ENCODE measurements at regions not wholly inside any gene's neighbourhood (a gene's known extent, or its start where the extent isn't known, plus 50 kb on each side); places are given as distances from the start of the nearest gene placed in this dataset.
"Not testable (repeated sequence)": the region's sequence is repeated elsewhere in the genome, so short reads cannot be mapped to it uniquely, and the experiment has no call there.

DNA sequence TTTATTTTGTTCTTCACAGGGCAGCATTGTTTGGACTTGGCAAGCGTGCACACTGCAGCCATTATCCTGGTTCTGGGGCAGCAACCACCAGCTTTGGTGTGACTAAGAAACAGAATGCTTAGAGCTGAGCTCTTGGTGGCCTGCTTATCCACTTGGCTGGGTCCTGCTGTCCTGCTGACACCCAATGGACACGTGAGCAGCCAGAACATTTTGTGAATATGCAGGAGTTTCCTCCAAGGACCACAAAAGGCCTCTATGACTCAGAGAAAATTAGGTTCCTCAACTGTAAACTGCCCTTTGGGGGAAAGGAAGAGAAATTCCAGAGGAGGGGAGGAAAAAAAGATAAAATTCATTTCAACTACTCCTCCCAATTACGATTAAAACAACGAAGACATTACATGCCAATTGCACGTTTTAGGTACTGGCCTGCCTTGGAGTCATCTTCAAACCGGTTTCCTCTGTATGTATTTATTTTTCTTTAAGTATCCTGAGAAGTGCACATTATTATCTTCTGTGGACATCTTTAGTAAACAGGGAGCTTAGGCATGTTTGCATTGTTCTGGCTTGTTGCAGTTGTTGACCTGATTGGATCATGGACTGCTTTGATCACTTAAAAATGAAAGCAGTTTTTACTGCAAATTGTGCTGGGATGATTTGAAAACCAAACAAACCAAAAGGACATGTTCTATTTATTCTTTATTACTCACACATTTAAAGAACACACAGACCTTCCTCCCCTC, 82.3 kb upstream of the TLE4 start:
- DNase-seq, result peak in 54 of 56 donors; percentile 4 to 91 (median 52)

DNA sequence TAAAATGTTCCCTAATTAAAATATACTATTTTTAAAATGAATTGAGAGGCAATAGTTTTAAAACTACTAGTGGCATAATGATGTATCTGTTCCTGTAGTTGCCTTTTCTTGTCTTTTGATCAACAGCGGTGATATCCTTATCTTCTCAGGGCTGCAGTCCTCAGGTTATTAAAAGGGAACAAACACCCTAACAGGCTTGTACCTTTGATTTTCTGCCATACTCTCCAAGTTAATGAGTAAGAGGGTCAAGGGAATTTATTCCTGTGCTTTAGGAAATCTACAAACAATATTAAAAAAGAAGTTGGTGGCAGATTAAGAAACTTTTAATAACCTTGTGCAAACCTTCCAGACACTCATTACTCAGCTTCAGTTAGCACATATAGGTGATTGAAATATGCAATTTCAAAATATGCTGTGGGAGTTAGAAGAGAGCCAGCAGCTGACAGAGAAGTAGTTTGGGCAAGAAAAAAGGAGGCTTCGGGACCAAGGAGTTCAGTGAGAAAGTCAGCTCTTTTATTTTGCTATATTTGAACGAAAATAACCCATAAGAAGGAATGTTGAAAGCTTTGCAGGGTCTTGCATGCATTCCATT, 81.0 kb upstream of the TLE4 start:
- DNase-seq, result no peak

DNA sequence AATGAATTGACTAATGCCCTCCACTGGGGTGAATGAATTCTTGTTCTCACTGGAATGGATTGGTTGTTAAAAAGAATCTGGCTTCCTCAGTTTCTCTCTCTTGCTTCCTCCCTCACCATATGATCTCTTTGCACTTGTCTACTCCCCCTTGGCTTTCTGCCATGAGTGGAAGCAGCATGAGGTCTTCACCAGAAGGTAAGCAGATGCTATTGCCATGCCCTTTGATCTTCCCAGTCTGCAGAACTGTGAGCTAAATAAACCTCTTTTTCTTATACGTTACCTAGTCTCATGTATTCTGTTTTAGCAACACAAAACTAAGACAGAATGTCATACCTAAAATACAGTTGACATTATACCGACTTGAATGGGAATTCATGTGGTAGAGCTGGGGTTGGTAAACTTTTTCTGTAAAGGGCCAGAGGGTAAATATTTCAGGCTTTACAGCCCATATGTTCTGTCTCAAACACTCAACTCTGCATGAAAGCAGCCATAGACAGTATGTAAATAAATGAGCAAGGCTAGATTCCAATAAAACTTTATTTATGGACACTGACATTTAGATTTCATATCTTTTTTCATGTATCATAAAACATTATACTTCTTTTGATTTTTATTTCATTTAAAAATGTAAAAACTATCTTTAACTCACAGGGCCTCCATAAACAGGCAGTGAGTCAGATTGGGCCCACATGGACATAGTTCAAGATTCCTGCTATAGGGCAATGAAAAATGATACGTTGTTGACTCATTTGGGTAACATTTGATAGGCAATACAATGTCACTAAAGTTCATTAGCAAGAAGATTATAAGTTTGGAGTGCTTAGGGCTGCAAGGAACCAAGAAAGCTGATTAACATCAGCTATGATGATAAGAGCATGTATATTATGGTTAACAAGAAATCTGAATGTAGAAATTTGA, 79.4 kb upstream of the TLE4 start:
- no peak for DNase-seq

DNA sequence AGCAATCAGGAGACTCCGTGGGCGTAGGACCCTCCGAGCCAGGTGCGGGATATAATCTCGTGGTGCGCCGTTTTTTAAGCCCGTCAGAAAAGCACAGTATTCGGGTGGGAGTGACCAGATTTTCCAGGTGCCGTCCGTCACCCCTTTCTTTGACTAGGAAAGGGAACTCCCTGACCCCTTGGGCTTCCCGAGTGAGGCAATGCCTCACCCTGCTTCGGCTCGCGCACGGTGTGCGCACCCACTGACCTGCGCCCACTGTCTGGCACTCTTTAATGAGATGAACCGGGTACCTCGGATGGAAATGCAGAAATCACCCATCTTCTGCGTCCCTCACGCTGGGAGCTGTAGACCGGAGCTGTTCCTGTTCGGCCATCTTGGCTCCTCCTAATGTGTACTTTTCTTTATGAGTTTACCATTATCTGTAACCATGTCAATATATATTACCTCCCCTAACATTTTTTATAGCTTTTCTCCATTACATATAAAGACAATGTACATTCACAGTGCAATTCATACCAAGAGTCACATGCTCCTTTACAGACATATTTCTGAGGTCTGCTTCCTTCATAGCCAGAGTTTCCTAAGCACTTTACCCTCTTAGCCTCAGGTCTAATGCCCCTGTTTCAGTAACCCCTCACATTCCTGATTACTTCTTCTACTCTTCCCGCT, 71.4 kb upstream of the TLE4 start:
- DNase-seq, result not testable (repeated sequence)

DNA sequence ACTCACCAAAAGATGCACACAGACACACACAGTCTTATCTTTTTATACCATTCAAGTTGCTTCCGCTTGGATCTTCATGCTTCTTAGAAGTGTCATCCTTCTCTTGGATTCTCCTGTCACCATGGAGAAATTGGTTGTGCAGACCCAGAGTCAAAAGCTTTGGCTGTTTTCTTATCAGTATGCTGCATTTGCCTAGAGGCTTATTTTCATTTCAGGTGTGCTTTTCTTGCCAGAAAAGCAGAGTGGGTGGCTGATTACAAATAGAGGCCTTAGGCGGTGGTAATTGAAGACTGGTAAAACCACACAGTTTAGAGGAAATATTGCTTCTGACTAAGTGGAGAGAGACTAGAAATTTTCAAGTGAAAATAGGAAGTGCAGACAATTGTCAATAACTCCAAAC, 70.2 kb upstream of the TLE4 start:
- no peak for DNase-seq

DNA sequence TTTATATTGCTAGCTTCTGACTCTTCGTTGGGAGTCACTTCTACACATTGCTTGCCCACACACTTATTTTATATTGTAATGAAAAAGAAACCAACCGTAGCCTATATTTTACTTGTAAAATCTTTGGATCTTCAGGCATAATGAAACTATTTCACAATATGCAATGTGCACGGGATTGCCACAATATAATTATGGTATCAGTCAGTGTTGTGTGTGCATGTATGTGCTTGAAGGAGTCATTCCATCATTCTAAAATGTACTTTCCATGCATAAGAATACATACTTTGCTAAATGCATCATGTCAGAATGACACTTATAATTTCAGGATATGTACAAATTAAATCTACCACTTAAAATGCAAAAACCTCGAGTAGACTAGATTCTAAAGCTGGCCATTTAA, 64.0 kb upstream of the TLE4 start:
- no peak for DNase-seq

DNA sequence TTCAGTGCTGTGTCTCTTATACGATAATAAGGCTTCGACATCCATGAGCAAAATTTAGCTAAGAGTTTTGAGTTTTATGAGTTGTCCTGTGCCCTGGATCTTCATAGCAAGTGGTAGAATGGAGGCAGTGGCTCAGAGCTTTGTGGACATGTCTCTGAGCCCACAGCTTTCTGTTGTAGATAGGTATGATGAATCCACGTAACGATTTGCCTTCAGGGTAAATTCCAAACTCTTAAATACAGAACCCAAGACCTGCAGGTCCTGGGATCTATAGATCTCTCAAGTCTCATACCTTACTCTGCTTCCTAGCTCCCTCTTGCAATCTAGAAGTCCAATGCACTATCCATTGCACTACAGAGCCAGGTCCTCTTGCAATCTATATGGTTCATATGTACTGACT, 59.5 kb upstream of the TLE4 start:
- DNase-seq, result no peak
